H9 (cell line): ENCODE measurements at regions not wholly inside any gene's neighbourhood (a gene's known extent, or its start where the extent isn't known, plus 50 kb on each side); places are given as distances from the start of the nearest gene placed in this dataset.

Source experiments
- DNase-seq: peaks from one replicate; pipeline ENCODE4 v3.0.0-alpha.2; 2017
- H2AFZ ChIP-seq: one replicate; pipeline ENCODE4 v1.6.1; 2013; ENCODE audit warnings: mild to moderate bottlenecking, low read length, control low read depth, moderate library complexity
- H2AK5ac ChIP-seq: 2 replicates; pipeline ENCODE4 v1.6.1; 2013; ENCODE audit warnings: low read length, control low read depth, mixed read lengths; ENCODE audit not compliant: insufficient read length
- H2BK120ac ChIP-seq: one replicate; pipeline ENCODE4 v1.6.1; 2013; ENCODE audit warnings: low read depth, mild to moderate bottlenecking, low read length, control low read depth, inconsistent platforms; ENCODE audit not compliant: poor library complexity, severe bottlenecking
- H2BK12ac ChIP-seq: 2 replicates; pipeline ENCODE4 v1.6.1; 2013; ENCODE audit warnings: low read length, control low read depth, mixed read lengths, low read depth; ENCODE audit not compliant: insufficient read length
- H2BK15ac ChIP-seq: 2 replicates; pipeline ENCODE4 v1.6.1; 2013; ENCODE audit warnings: low read depth, low read length, control low read depth
- H2BK20ac ChIP-seq: one replicate; pipeline ENCODE4 v1.6.1; 2013; ENCODE audit warnings: low read depth, mild to moderate bottlenecking, low read length, control low read depth, inconsistent platforms; ENCODE audit not compliant: poor library complexity, severe bottlenecking
- H2BK5ac ChIP-seq: 2 replicates; pipeline ENCODE4 v1.6.1; 2013; ENCODE audit warnings: low read length, control low read depth, mixed read lengths; ENCODE audit not compliant: insufficient read length
- H3K14ac ChIP-seq: 2 replicates; pipeline ENCODE4 v1.6.1; 2013; ENCODE audit warnings: low read length, control low read depth; ENCODE audit not compliant: insufficient read depth
- H3K18ac ChIP-seq: 2 replicates; pipeline ENCODE4 v1.6.1; 2013; ENCODE audit warnings: low read depth, mild to moderate bottlenecking, mixed read lengths, low read length, control low read depth; ENCODE audit not compliant: insufficient read length
- H3K23ac ChIP-seq: 2 replicates; pipeline ENCODE4 v1.6.1; 2013; ENCODE audit warnings: low read length, control low read depth, mixed read lengths, low read depth; ENCODE audit not compliant: insufficient read length
- H3K23me2 ChIP-seq: 2 replicates; pipeline ENCODE4 v1.6.1; 2013; ENCODE audit warnings: low read depth, mild to moderate bottlenecking, mixed read lengths, low read length, control low read depth; ENCODE audit not compliant: insufficient read length, poor library complexity, severe bottlenecking
- H3K27ac ChIP-seq: 2 replicates; pipeline ENCODE4 v1.5.1; 2013; ENCODE audit warnings: low read length, control low read depth, mixed read lengths, low read depth; ENCODE audit not compliant: insufficient read length
- H3K27me3 ChIP-seq: 2 replicates; pipeline ENCODE4 v1.6.1; 2013; ENCODE audit warnings: low read length, control low read depth, inconsistent platforms; ENCODE audit not compliant: insufficient read depth
- H3K4ac ChIP-seq: 2 replicates; pipeline ENCODE4 v1.6.1; 2013; ENCODE audit warnings: low read depth, mild to moderate bottlenecking, control low read depth, inconsistent platforms, low read length, moderate library complexity
- H3K4me1 ChIP-seq: 2 replicates; pipeline ENCODE4 v1.6.1; 2013; ENCODE audit warnings: low read length, control low read depth, inconsistent platforms; ENCODE audit not compliant: insufficient read depth
- H3K4me2 ChIP-seq: 2 replicates; pipeline ENCODE4 v1.6.1; 2013; ENCODE audit warnings: low read length, control low read depth, mixed read lengths; ENCODE audit not compliant: insufficient read length, insufficient read depth
- H3K56ac ChIP-seq: 2 replicates; pipeline ENCODE4 v1.6.1; 2013; ENCODE audit warnings: low read depth, mild to moderate bottlenecking, mixed read lengths, low read length, control low read depth; ENCODE audit not compliant: insufficient read length
- H3K79me1 ChIP-seq: 2 replicates; pipeline ENCODE4 v1.6.1; 2013; ENCODE audit warnings: low read depth, mild to moderate bottlenecking, moderate library complexity, low read length, control low read depth, inconsistent platforms; ENCODE audit not compliant: insufficient read depth, poor library complexity, severe bottlenecking
- H3K79me2 ChIP-seq: 2 replicates; pipeline ENCODE4 v1.6.1; 2013; ENCODE audit warnings: low read length, control low read depth, inconsistent platforms; ENCODE audit not compliant: insufficient read depth
- H3K9ac ChIP-seq: 2 replicates; pipeline ENCODE4 v1.6.1; 2013; ENCODE audit warnings: low read length, control low read depth, mixed read lengths; ENCODE audit not compliant: insufficient read length; ENCODE audit errors: extremely low read depth
- H3K9me3 ChIP-seq: one replicate; pipeline ENCODE4 v1.6.1; 2013; ENCODE audit warnings: low read depth, low read length, inconsistent platforms; ENCODE audit not compliant: control insufficient read depth
- H3T11ph ChIP-seq: one replicate; pipeline ENCODE4 v1.6.1; 2013; ENCODE audit warnings: mild to moderate bottlenecking, low read length, control low read depth, inconsistent platforms
- H4K20me1 ChIP-seq: one replicate; pipeline ENCODE4 v1.6.1; 2013; ENCODE audit not compliant: control insufficient read depth, insufficient read length, insufficient read depth
- H4K5ac ChIP-seq: 2 replicates; pipeline ENCODE4 v1.6.1; 2013; ENCODE audit warnings: low read depth, mild to moderate bottlenecking, mixed read lengths, low read length, control low read depth; ENCODE audit not compliant: insufficient read length
- H4K8ac ChIP-seq: replicated peaks from 2 replicates; pipeline ENCODE4 v1.6.1; 2013; ENCODE audit warnings: low read length, control low read depth, mixed read lengths, low read depth; ENCODE audit not compliant: insufficient read length
- H4K91ac ChIP-seq: 2 replicates; pipeline ENCODE4 v1.6.1; 2013; ENCODE audit warnings: low read depth, mild to moderate bottlenecking, moderate library complexity, mixed read lengths, low read length, control low read depth; ENCODE audit not compliant: insufficient read length
- H3K27ac Mint-ChIP-seq, 3 experiments: 2 replicates in 2 of 3; 3 replicates in 1 of 3; pipeline ENCODE4 v1.8.0; 2020 to 2021; ENCODE audit warnings: mixed read lengths in 3 of 3, mild to moderate bottlenecking in 1 of 3, moderate library complexity in 1 of 3
- H3K27me3 Mint-ChIP-seq: 2 replicates; pipeline ENCODE4 v1.8.0; 2021; ENCODE audit warnings: low read depth, mild to moderate bottlenecking, moderate library complexity, mixed read lengths
- H3K36me3 Mint-ChIP-seq, 3 experiments: 2 replicates in 2 of 3; 3 replicates in 1 of 3; pipeline ENCODE4 v1.8.0; 2020 to 2021; ENCODE audit warnings: low read depth in 3 of 3, mixed read lengths in 3 of 3; ENCODE audit not compliant: insufficient read depth in 1 of 3
- H3K4me1 Mint-ChIP-seq, 2 experiments: 2 replicates each; pipeline ENCODE4 v1.8.0; 2020; ENCODE audit warnings: mixed read lengths in 2 of 2
- H3K4me3 Mint-ChIP-seq, 2 experiments: 2 replicates in 1 of 2; 3 replicates in 1 of 2; pipeline ENCODE4 v1.8.0; 2020 to 2021; ENCODE audit warnings: mild to moderate bottlenecking in 2 of 2, mixed read lengths in 2 of 2, moderate library complexity in 1 of 2
- H3K9me3 Mint-ChIP-seq, 2 experiments: 2 replicates in 1 of 2; 3 replicates in 1 of 2; pipeline ENCODE4 v1.8.0; 2020; ENCODE audit warnings: mild to moderate bottlenecking in 2 of 2, mixed read lengths in 2 of 2, moderate library complexity in 1 of 2
- WGBS: extraction: QIAGEN DNeasy Blood & Tissue Kit; methylation state at CpG from one replicate; pipeline ENCODE4 v1.1.7; 2013; ENCODE audit warnings: missing lambda C conversion rate, low lambda C conversion rate, mixed read lengths; ENCODE audit not compliant: insufficient read length; ENCODE audit errors: extremely low coverage; 5-methylcytosine and 5-hydroxymethylcytosine counted together
- TF ChIP-seq, protein P1 (sequence below): fragments of 200-600 bp; sonication (generic); conservative IDR thresholded peaks from 3 replicates; pipeline ENCODE4 v1.8.0; 2021; ENCODE audit warnings: antibody characterized with exemption, mild to moderate bottlenecking

GRCh38 chr5:175596761-175597189 lies 61.1 kb upstream of the HRH2 start:
- H3K18ac ChIP-seq: no peak overlapping the region
- H3K79me2 ChIP-seq: no peaks in the 10 kb centered on the region
- no peaks in the 10 kb centered on the region for H3K23me2 ChIP-seq
- no peaks in the 10 kb centered on the region for H3K27me3 ChIP-seq
- no peak for DNase-seq
- H3T11ph ChIP-seq: no peak overlapping the region
- H2AFZ ChIP-seq: no peak overlapping the region
- H3K9me3 ChIP-seq: no peaks in the 10 kb centered on the region
- no peaks in the 10 kb centered on the region for H3K79me1 ChIP-seq
- no peak overlapping the region for H3K56ac ChIP-seq
- no peak overlapping the region for H2BK15ac ChIP-seq
- no peak overlapping the region for H2BK120ac ChIP-seq
- peaks cover 0 to 4% of the 10 kb centered on the region in 2 experiments; a peak in 2 of 5 replicates for H3K9me3 Mint-ChIP-seq
- no peak overlapping the region for H3K4ac ChIP-seq
- peak overlapping the region in 1 of 3 experiments; percentile 33; a peak in 1 of 7 replicates for H3K27ac Mint-ChIP-seq
- no peaks in the 10 kb centered on the region for H4K20me1 ChIP-seq
- TF ChIP-seq, protein P1, sequence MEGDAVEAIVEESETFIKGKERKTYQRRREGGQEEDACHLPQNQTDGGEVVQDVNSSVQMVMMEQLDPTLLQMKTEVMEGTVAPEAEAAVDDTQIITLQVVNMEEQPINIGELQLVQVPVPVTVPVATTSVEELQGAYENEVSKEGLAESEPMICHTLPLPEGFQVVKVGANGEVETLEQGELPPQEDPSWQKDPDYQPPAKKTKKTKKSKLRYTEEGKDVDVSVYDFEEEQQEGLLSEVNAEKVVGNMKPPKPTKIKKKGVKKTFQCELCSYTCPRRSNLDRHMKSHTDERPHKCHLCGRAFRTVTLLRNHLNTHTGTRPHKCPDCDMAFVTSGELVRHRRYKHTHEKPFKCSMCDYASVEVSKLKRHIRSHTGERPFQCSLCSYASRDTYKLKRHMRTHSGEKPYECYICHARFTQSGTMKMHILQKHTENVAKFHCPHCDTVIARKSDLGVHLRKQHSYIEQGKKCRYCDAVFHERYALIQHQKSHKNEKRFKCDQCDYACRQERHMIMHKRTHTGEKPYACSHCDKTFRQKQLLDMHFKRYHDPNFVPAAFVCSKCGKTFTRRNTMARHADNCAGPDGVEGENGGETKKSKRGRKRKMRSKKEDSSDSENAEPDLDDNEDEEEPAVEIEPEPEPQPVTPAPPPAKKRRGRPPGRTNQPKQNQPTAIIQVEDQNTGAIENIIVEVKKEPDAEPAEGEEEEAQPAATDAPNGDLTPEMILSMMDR: no peak
- H2BK12ac ChIP-seq: no peak overlapping the region
- WGBS: no CpG with 5 or more reads among the region's 9 CpGs
- H2AK5ac ChIP-seq: no peak overlapping the region
- H4K91ac ChIP-seq: no peak overlapping the region
- H3K4me1 ChIP-seq: 0 out of 2 replicates have a peak, but pooled peaks cover 2% of the 10 kb centered on the region
- H3K9ac ChIP-seq: no peak overlapping the region
- peaks cover 0 to 5% (median 2%) of the 10 kb centered on the region in 3 experiments; a peak in 3 of 7 replicates for H3K36me3 Mint-ChIP-seq
- H3K27ac ChIP-seq: no peak overlapping the region
- no peak overlapping the region for H3K23ac ChIP-seq
- no peak overlapping the region for H3K4me3 Mint-ChIP-seq
- no peak overlapping the region for H2BK20ac ChIP-seq
- H2BK5ac ChIP-seq: no peak overlapping the region
- H3K27me3 Mint-ChIP-seq: no peaks in the 10 kb centered on the region; the same call in none of the 2 replicates
- no peak overlapping the region for H4K8ac ChIP-seq
- peaks cover 15 to 18% of the 10 kb centered on the region in 2 experiments for H3K4me1 Mint-ChIP-seq
- no peak overlapping the region for H4K5ac ChIP-seq
- H3K4me2 ChIP-seq: no peak overlapping the region
- H3K14ac ChIP-seq: no peak overlapping the region; the same call in 1 of the 2 replicates
